ENCODE measurements at regions not wholly inside any gene's neighbourhood (a gene's known extent, or its start where the extent isn't known, plus 50 kb on each side); places are given as distances from the start of the nearest gene placed in this dataset.

- TF ChIP-seq CTCF (IDR thresholded peaks at IDR 0.05) (no peak), POLR2A (IDR thresholded peaks at IDR 0.05) (no peak)
Measured at GRCh38 chr6:105881608-105882007, 204.5 kb upstream of the PRDM1 start.

Measured in body of pancreas (tissue), 4 donors.